Lung (tissue), 11 donors: ENCODE measurements at regions not wholly inside any gene's neighbourhood (a gene's known extent, or its start where the extent isn't known, plus 50 kb on each side); places are given as distances from the start of the nearest gene placed in this dataset.

Experiments used
- ATAC-seq: fragments of 200-7000 bp; cut with Tn5 transposase; one replicate; pipeline ENCODE4 v1.9.1; 2020; ENCODE audit warnings: moderate number of reproducible peaks; ENCODE audit not compliant: insufficient read depth, low FRiP score
- DNase-seq, 3 donors: peaks; one replicate each; pipeline ENCODE4 v3.0.0-alpha.2; 2013 to 2017
- H3K27ac ChIP-seq, 2 donors: one replicate each; pipeline ENCODE4 v1.5.1; 2013; ENCODE audit warnings: mild to moderate bottlenecking in 2 of 2, moderate library complexity in 2 of 2, control low read depth in 1 of 2, inconsistent platforms in 1 of 2, low read depth in 1 of 2, low read length in 1 of 2
- H3K27me3 ChIP-seq, 3 donors: one replicate each; pipeline ENCODE4 v1.5.1; 2013; ENCODE audit warnings: low read length in 2 of 3; ENCODE audit not compliant: control insufficient read depth in 3 of 3, insufficient read depth in 3 of 3
- H3K36me3 ChIP-seq, 4 donors: one replicate each; pipeline ENCODE4 v1.5.1; 2013; ENCODE audit warnings: low read length in 4 of 4, mild to moderate bottlenecking in 1 of 4, moderate library complexity in 1 of 4; ENCODE audit not compliant: control insufficient read depth in 4 of 4, insufficient read depth in 4 of 4
- H3K4me1 ChIP-seq, 5 donors: one replicate each; pipeline ENCODE4 v1.5.1; 2013; ENCODE audit warnings: low read length in 5 of 5, mild to moderate bottlenecking in 2 of 5, moderate library complexity in 1 of 5; ENCODE audit not compliant: control insufficient read depth in 5 of 5, insufficient read depth in 5 of 5
- H3K4me3 ChIP-seq: one replicate; pipeline ENCODE4 v1.5.1; 2013; ENCODE audit warnings: mild to moderate bottlenecking, control low read depth, moderate library complexity
- H3K9ac ChIP-seq, 2 donors: one replicate each; pipeline ENCODE4 v1.5.1; 2013; ENCODE audit warnings: low read length in 2 of 2, control low read depth in 1 of 2; ENCODE audit not compliant: insufficient read depth in 1 of 2
- H3K9me3 ChIP-seq, 4 donors: one replicate each; pipeline ENCODE4 v1.5.1; 2013; ENCODE audit warnings: low read length in 3 of 4, mild to moderate bottlenecking in 1 of 4, moderate library complexity in 1 of 4; ENCODE audit not compliant: control insufficient read depth in 4 of 4, insufficient read depth in 3 of 4
- WGBS, 2 donors: extraction: QIAGEN DNeasy Blood & Tissue Kit; methylation state at CpG; one replicate each; pipeline ENCODE4 v1.1.7; 2013; 5-methylcytosine and 5-hydroxymethylcytosine counted together
- TF ChIP-seq, protein P1 (sequence below): IDR thresholded peaks from 2 replicates; pipeline ENCODE4 v1.5.1; 2012; ENCODE audit warnings: mild to moderate bottlenecking; ENCODE audit errors: control extremely low read depth, extremely low read depth
- donor health status: control.
- donor health status: control.
- donor health status: Bipolar disorder and iron deficiency.
- donor health status: healthy.
- donor health status: DM: yes; HTN: yes; CAD: no.

DNA sequence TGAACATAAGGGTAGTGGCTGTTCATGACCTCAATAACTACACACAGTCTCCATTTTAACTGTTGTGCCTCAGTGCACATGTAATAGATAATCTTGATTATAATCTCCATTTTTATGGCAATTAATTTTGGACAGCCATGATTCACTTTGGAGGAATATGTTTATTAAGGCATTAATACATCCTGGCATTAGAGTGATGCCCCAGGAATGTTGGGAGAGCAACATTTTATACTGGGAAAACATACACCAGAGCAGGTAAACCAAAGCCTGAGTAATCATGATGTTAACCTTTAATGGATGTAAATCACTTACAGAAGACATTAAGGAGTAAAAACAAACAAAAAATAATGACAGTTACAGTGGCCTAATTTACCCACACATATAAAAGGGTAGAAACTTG is 886.3 kb upstream of the RAG2 start:
- Histone ChIP-seq H3K9ac (no peak overlapping the region), H3K27me3 (no peaks in the 10 kb centered on the region), H3K27ac (no peak overlapping the region), H3K36me3 (no peaks in the 10 kb centered on the region), H3K4me3 (no peak overlapping the region), H3K4me1 (no peaks in the 10 kb centered on the region), H3K9me3 (no peaks in the 10 kb centered on the region)
- ATAC-seq (no peak), DNase-seq (no peak)
- TF ChIP-seq, protein P1, sequence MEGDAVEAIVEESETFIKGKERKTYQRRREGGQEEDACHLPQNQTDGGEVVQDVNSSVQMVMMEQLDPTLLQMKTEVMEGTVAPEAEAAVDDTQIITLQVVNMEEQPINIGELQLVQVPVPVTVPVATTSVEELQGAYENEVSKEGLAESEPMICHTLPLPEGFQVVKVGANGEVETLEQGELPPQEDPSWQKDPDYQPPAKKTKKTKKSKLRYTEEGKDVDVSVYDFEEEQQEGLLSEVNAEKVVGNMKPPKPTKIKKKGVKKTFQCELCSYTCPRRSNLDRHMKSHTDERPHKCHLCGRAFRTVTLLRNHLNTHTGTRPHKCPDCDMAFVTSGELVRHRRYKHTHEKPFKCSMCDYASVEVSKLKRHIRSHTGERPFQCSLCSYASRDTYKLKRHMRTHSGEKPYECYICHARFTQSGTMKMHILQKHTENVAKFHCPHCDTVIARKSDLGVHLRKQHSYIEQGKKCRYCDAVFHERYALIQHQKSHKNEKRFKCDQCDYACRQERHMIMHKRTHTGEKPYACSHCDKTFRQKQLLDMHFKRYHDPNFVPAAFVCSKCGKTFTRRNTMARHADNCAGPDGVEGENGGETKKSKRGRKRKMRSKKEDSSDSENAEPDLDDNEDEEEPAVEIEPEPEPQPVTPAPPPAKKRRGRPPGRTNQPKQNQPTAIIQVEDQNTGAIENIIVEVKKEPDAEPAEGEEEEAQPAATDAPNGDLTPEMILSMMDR: no peak

DNA sequence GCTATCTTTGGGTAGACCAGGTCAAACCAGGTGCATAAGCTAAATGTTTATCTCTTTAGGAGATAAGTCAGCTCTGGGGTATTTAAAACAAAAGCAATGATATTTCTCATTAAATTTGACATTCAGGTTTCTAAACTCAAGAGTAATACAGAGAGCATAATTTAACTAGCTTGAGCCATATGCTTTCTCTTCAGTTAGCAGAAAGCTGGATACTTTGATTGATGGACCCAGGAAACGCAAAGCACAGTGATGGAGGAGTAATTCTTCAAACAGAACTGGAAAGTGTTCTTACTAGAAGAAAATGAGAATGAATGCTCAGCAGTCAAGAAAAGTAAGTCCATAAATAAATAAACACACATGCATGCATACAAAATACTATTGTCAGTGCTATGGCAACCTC is 885.7 kb upstream of the RAG2 start:
- Histone ChIP-seq H3K27ac (no peak overlapping the region), H3K4me1 (no peaks in the 10 kb centered on the region), H3K9me3 (no peaks in the 10 kb centered on the region), H3K9ac (no peak overlapping the region), H3K4me3 (no peak overlapping the region), H3K36me3 (no peaks in the 10 kb centered on the region), H3K27me3 (no peaks in the 10 kb centered on the region)
- 74 to 91% methylated on average over 1 of the region's 1 CpG for WGBS, 2 donors
- DNase-seq (no peak), ATAC-seq (no peak)
- TF ChIP-seq, protein P1: no peak

GRCh38 chr11:37474889-37475288 is 876.9 kb upstream of the RAG2 start:
- no peak overlapping the region for H3K27ac ChIP-seq
- H3K27me3 ChIP-seq: no peaks in the 10 kb centered on the region
- peaks cover 0 to 13% (median 0%) of the 10 kb centered on the region in 5 donors for H3K4me1 ChIP-seq
- 55 to 86% methylated on average over 2 of the region's 2 CpGs for WGBS, 2 donors
- no peak overlapping the region for H3K4me3 ChIP-seq
- no peak overlapping the region for H3K9ac ChIP-seq
- H3K9me3 ChIP-seq: no peaks in the 10 kb centered on the region
- DNase-seq (peak in 2 of 3 donors; percentile 40 to 56), ATAC-seq (no peak)
- no peaks in the 10 kb centered on the region for H3K36me3 ChIP-seq
- TF ChIP-seq, protein P1: no peak

GRCh38 chr11:37468344-37468743 is 870.3 kb upstream of the RAG2 start:
- H3K4me1 ChIP-seq: no peaks in the 10 kb centered on the region
- ATAC-seq (no peak), DNase-seq (no peak)
- TF ChIP-seq, protein P1: no peak
- H3K9me3 ChIP-seq: no peaks in the 10 kb centered on the region
- H3K27me3 ChIP-seq: no peaks in the 10 kb centered on the region
- H3K27ac ChIP-seq: no peak overlapping the region
- 70 to 84% methylated on average over 4 of the region's 4 CpGs for WGBS, 2 donors
- no peak overlapping the region for H3K9ac ChIP-seq
- H3K4me3 ChIP-seq: no peak overlapping the region
- no peaks in the 10 kb centered on the region for H3K36me3 ChIP-seq
